ENCODE measurements at regions not wholly inside any gene's neighbourhood (a gene's known extent, or its start where the extent isn't known, plus 50 kb on each side); places are given as distances from the start of the nearest gene placed in this dataset.
A peak's percentile ranks its signal among the peaks of the same experiment; 100 is the strongest.

DNA sequence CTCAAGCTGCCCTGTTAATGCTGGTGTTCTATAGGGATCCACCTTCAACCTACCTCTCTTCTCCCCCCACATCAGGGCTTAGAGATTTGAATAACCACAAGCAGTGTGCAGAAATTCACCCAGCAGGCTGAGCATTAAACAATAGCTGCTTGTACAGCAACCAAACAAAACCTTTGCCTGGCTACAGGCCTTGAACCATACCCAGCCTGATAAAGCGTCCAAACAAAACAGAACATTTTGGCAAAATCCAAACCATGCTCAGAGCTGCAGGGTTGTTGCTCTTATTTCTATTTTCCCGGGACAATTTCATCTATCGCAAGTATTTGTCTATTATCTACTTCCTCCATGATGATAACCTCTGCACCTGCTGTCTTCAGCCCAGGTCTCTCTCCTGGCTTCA is 142.3 kb downstream of the UNC5CL start:
- intact Hi-C loops (cut with DNase I): no loop called here
- TF ChIP-seq, protein P1, sequence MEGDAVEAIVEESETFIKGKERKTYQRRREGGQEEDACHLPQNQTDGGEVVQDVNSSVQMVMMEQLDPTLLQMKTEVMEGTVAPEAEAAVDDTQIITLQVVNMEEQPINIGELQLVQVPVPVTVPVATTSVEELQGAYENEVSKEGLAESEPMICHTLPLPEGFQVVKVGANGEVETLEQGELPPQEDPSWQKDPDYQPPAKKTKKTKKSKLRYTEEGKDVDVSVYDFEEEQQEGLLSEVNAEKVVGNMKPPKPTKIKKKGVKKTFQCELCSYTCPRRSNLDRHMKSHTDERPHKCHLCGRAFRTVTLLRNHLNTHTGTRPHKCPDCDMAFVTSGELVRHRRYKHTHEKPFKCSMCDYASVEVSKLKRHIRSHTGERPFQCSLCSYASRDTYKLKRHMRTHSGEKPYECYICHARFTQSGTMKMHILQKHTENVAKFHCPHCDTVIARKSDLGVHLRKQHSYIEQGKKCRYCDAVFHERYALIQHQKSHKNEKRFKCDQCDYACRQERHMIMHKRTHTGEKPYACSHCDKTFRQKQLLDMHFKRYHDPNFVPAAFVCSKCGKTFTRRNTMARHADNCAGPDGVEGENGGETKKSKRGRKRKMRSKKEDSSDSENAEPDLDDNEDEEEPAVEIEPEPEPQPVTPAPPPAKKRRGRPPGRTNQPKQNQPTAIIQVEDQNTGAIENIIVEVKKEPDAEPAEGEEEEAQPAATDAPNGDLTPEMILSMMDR (IDR thresholded peaks at IDR 0.05): no peak
- no peak for TF ChIP-seq POLR2A (IDR thresholded peaks at IDR 0.05)

DNA sequence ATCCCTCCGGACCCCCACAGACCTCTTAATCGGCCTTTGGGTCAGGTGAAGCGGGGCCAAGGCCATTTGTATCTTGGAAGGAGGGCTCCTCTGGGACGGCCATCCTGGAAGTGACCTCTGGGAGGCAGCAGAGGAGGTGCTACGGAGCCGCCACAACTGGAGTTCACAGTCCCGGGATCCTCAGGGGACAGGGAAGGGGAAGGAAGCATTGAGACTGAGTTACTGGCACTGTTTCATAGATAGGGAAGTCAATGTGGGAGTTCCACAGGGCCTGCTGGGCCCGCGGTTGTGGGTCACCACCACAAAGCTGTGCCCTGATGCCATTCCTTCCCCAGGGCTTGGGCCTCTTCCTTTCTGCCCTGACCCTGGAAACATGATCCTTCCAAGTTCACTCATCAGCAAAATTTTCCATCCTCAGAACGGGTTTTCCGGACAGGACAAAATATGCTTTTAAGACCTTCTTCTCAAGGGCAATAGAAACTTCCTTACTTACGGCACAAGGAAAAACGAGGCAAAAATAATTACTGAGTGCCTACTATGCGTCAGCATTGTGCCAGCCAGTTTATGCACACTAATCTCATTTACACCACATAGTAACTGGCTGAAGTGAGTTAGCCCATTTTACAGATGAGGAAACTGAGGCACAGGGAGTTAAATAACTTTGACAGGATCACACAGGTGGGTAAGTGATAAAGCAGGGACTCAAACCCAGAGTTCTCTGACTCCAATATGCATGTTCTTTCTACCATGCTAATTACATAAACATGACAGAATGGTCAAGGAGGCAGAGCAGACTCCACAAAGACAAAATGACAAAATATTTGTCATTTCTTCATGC is 143.8 kb downstream of the UNC5CL start:
- no peaks in the 10 kb centered on the region for H3K36me3 ChIP-seq
- ATAC-seq: peak; percentile 17 to 53 (median 41)
- intact Hi-C loops (cut with DNase I): no loop called here
- TF ChIP-seq, protein P1 (IDR thresholded peaks at IDR 0.05): peak in 3 of 4 donors; percentile 17 to 55 (median 30)
- no peak for TF ChIP-seq POLR2A (IDR thresholded peaks at IDR 0.05)
- DNase-seq: peak in 2 of 3 donors; percentile 31 to 70
- H3K4me1 ChIP-seq: peaks cover 0 to 37% (median 3%) of the 10 kb centered on the region in 4 donors
- H3K4me3 ChIP-seq: no peak overlapping the region
- whole genome bisulfite sequencing (ENCODE audit: insufficient coverage, low coverage, low lambda C conversion rate, missing lambda C conversion rate): 51% methylated on average over 10 of the region's 14 CpGs
- no peaks in the 10 kb centered on the region for H3K27me3 ChIP-seq
- no peak overlapping the region for H3K27ac ChIP-seq
- no peaks in the 10 kb centered on the region for H3K9me3 ChIP-seq

More for the DNA sequence above, 142.3 kb downstream of the UNC5CL start:
- Histone ChIP-seq H3K36me3 (no peaks in the 10 kb centered on the region), H3K27me3 (no peaks in the 10 kb centered on the region), H3K4me1 (peaks cover 0 to 37% (median 3%) of the 10 kb centered on the region in 4 donors), H3K4me3 (no peak overlapping the region), H3K27ac (peak overlapping the region in 1 of 3 donors; percentile 42), H3K9me3 (no peaks in the 10 kb centered on the region)
- ATAC-seq (peak; percentile 77 to 84 (median 82)), DNase-seq (peak in 1 of 3 donors; percentile 62)
- 8% methylated on average over 3 of the region's 3 CpGs for WGBS (ENCODE audit: insufficient coverage, low coverage, low lambda C conversion rate, missing lambda C conversion rate)

- DNase-seq: no peak
- intact Hi-C loops (cut with DNase I): no loop called here
- no peaks in the 10 kb centered on the region for H3K36me3 ChIP-seq
- H3K27ac ChIP-seq: no peak overlapping the region
- TF ChIP-seq, protein P1 (IDR thresholded peaks at IDR 0.05): no peak
- no peak for TF ChIP-seq POLR2A (IDR thresholded peaks at IDR 0.05)
- no peaks in the 10 kb centered on the region for H3K27me3 ChIP-seq
- no peak overlapping the region for H3K4me3 ChIP-seq
- H3K9me3 ChIP-seq: no peaks in the 10 kb centered on the region
- 70% methylated on average over 3 of the region's 7 CpGs for WGBS (ENCODE audit: insufficient coverage, low coverage, low lambda C conversion rate, missing lambda C conversion rate)
- no peak for ATAC-seq
- H3K4me1 ChIP-seq: peaks cover 0 to 29% (median 3%) of the 10 kb centered on the region in 4 donors
Measured at GRCh38 chr6:40893021-40893420, 146.0 kb downstream of the UNC5CL start.

DNA sequence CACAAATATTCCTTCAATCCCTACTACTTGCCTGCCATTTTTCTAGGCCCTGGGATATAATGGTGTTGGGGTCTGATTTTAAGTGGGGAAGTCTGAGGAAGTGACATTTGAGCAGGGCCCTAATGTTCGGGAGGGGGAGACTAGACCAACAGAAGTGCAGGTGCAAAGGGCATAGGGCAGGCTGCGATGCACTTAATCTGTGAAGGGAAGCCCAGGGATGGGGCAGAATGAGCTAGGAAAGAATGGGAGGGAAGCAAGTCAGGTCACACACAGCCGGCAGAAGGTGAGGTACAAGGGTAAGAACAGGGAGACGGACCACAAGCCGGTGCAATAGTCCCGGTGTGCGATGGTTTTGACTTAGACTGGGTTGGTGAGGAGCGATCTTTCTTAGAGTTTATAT is 146.8 kb downstream of the UNC5CL start:
- ATAC-seq (no peak), DNase-seq (no peak)
- TF ChIP-seq POLR2A (IDR thresholded peaks at IDR 0.05): no peak
- TF ChIP-seq, protein P1 (IDR thresholded peaks at IDR 0.05): no peak
- H3K9me3 ChIP-seq: no peaks in the 10 kb centered on the region
- no peaks in the 10 kb centered on the region for H3K36me3 ChIP-seq
- H3K4me1 ChIP-seq: peaks cover 0 to 21% (median 1%) of the 10 kb centered on the region in 4 donors
- no peaks in the 10 kb centered on the region for H3K27me3 ChIP-seq
- H3K27ac ChIP-seq: no peak overlapping the region
- intact Hi-C loops (cut with DNase I): no loop called here
- WGBS (ENCODE audit: insufficient coverage, low coverage, low lambda C conversion rate, missing lambda C conversion rate): 82% methylated on average over 5 of the region's 8 CpGs
- H3K4me3 ChIP-seq: no peak overlapping the region

All from right lobe of liver (tissue), 6 donors.